K562 (cell line): ENCODE measurements at regions not wholly inside any gene's neighbourhood (a gene's known extent, or its start where the extent isn't known, plus 50 kb on each side); places are given as distances from the start of the nearest gene placed in this dataset.

Experiments
- ATAC-seq: fragments of 200-7000 bp; cut with Tn5 transposase; 3 replicates; pipeline ENCODE4 v1.9.1; 2020; ENCODE audit warnings: moderate library complexity
- BruUV-seq: library from RNA; stranded (reverse); fragments of 400-500 nt; replicated peaks from 2 replicates; lab custom pipeline; 2021; lab: Mats Ljungman, UMichigan
- CTCF ChIA-PET: fragments of 300-600 bp; formaldehyde crosslinking; extraction: SDS; loops from one replicate; lab custom pipeline; 2021; ENCODE audit warnings: low intra/inter-chr PET ratio; lab: Yijun Ruan, JAX
- POLR2A ChIA-PET: fragments of 300-600, 350-650 bp; sonication (Branson Sonifier 250); formaldehyde crosslinking; extraction: SDS; loops from one replicate; lab custom pipeline; 2021; ENCODE audit warnings: antibody characterized with exemption, inconsistent platforms; lab: Yijun Ruan, JAX
- DNase-seq, 4 experiments: peaks; one replicate each; pipeline versions ENCODE4 v3.0.0 to v3.0.0-alpha.2; 2011 to 2018; ENCODE audit warnings: low spot score in 3 of 4, mixed read lengths in 3 of 4; ENCODE audit errors: extremely low read depth in 1 of 4
- FAIRE-seq: peaks from 2 replicates; lab custom pipeline; 2011; peaks lifted over from hg19 to GRCh38; lab: Jason Lieb, UNC
- H2AFZ ChIP-seq: 2 replicates; pipeline ENCODE4 v1.6.0; 2011; ENCODE audit warnings: low read depth, low read length, control low read depth, inconsistent platforms
- H3K27ac ChIP-seq: fragments of 200-600 bp; 3 replicates; pipeline ENCODE4 v1.8.0; 2011; ENCODE audit warnings: low read depth, mild to moderate bottlenecking, control low read depth, inconsistent platforms, low read length, moderate library complexity, mixed read lengths; ENCODE audit errors: extremely low read depth
- H3K27me3 ChIP-seq, 2 experiments: fragments of 300-600 bp in 1 of 2; 2 replicates in 1 of 2; 3 replicates in 1 of 2; pipeline versions ENCODE4 v1.6.0 to v1.8.0; 2011; ENCODE audit warnings: inconsistent platforms in 2 of 2, low read length in 2 of 2, mild to moderate bottlenecking in 1 of 2, mixed read lengths in 1 of 2, moderate library complexity in 1 of 2; ENCODE audit not compliant: control insufficient read depth in 2 of 2, insufficient read depth in 2 of 2
- H3K36me3 ChIP-seq: fragments of 300-600 bp; 3 replicates; pipeline ENCODE4 v1.8.0; 2011; ENCODE audit warnings: mild to moderate bottlenecking, low read length, inconsistent platforms; ENCODE audit not compliant: control insufficient read depth, insufficient read depth
- H3K4me1 ChIP-seq, 2 experiments: fragments of 200-600 bp in 1 of 2; replicated peaks in 1 of 2; 2 replicates in 1 of 2; 3 replicates in 1 of 2; pipeline versions ENCODE4 v1.5.1 to v1.8.0; 2011; ENCODE audit warnings: inconsistent platforms in 2 of 2, low read length in 2 of 2, mild to moderate bottlenecking in 1 of 2, mixed read lengths in 1 of 2, moderate library complexity in 1 of 2; ENCODE audit not compliant: control insufficient read depth in 2 of 2, insufficient read depth in 2 of 2
- H3K4me2 ChIP-seq: 2 replicates; pipeline ENCODE4 v1.6.1; 2011; ENCODE audit warnings: low read length, control low read depth, inconsistent platforms, mixed read lengths; ENCODE audit not compliant: insufficient read depth
- H3K4me3 ChIP-seq: fragments of 200-600 bp; sonication (generic), shearing (Covaris generic); 2 replicates; pipeline ENCODE4 v1.5.1; 2016; ENCODE audit warnings: control low read depth, inconsistent platforms
- H3K79me2 ChIP-seq: fragments of 200-600 bp; 3 replicates; pipeline ENCODE4 v1.8.0; 2011; ENCODE audit warnings: low read length, inconsistent platforms; ENCODE audit not compliant: control insufficient read depth, insufficient read depth
- H3K9ac ChIP-seq, 2 experiments: 2 replicates each; pipeline versions ENCODE4 v1.6.0 to v1.6.1; 2011; ENCODE audit warnings: low read depth in 2 of 2, low read length in 2 of 2, control low read depth in 1 of 2, inconsistent platforms in 1 of 2, mild to moderate bottlenecking in 1 of 2, mixed read lengths in 1 of 2; ENCODE audit not compliant: insufficient read depth in 1 of 2
- H3K9me1 ChIP-seq: one replicate; pipeline ENCODE4 v1.6.0; 2011; ENCODE audit warnings: inconsistent platforms, mild to moderate bottlenecking, low read length, moderate library complexity; ENCODE audit not compliant: control insufficient read depth, insufficient read depth
- H3K9me3 ChIP-seq: replicated peaks from 2 replicates; pipeline ENCODE4 v1.5.1; 2011; ENCODE audit warnings: low read depth, low read length, inconsistent platforms; ENCODE audit not compliant: control insufficient read depth, insufficient read depth
- H4K20me1 ChIP-seq: replicated peaks from 2 replicates; pipeline ENCODE4 v1.6.1; 2011; ENCODE audit warnings: low read length, inconsistent platforms, mixed read lengths; ENCODE audit not compliant: control insufficient read depth, insufficient read depth
- CBX1 ChIP-seq: sonication (generic); IDR thresholded peaks from 2 replicates; pipeline ENCODE4 v1.6.1; 2016; ENCODE audit warnings: antibody characterized with exemption, low read depth, mild to moderate bottlenecking
- EGR1 ChIP-seq: fragments of 450-650 bp; conservative IDR thresholded peaks from 2 replicates; pipeline ENCODE4 v1.6.1; 2017; ENCODE audit warnings: mild to moderate bottlenecking
- GABPB2 ChIP-seq: fragments of 250-450 bp; sonication (Bioruptor Pico); conservative IDR thresholded peaks from 2 replicates; pipeline ENCODE4 v1.5.1; 2021; ENCODE audit warnings: mild to moderate bottlenecking
- KDM1A ChIP-seq, 2 experiments: fragments of 450-650 bp; IDR thresholded peaks; 2 replicates each; pipeline ENCODE4 v1.6.1; 2016; ENCODE audit warnings: mild to moderate bottlenecking in 2 of 2
- PKNOX1 ChIP-seq: fragments of 450-650 bp; IDR thresholded peaks from 2 replicates; pipeline ENCODE4 v1.6.1; 2016
- THRAP3 ChIP-seq: fragments of 450-650 bp; IDR thresholded peaks from 2 replicates; pipeline ENCODE4 v1.6.1; 2016; ENCODE audit warnings: mild to moderate bottlenecking, inconsistent platforms, borderline replicate concordance
- XRCC3 ChIP-seq: fragments of 450-650 bp; IDR thresholded peaks from 2 replicates; pipeline ENCODE4 v1.6.1; 2017; ENCODE audit warnings: mild to moderate bottlenecking, moderate library complexity
- ZMIZ1 ChIP-seq, 2 experiments: fragments of 150-350 bp in 1 of 2; IDR thresholded peaks; 2 replicates each; pipeline ENCODE4 v1.6.1; 2012 to 2016; ENCODE audit warnings: low read depth in 2 of 2, low read length in 2 of 2, mild to moderate bottlenecking in 1 of 2, moderate library complexity in 1 of 2
- ZNF184 ChIP-seq: sonication (generic); formaldehyde crosslinking; IDR thresholded peaks from 2 replicates; pipeline ENCODE4 v1.5.0; 2020; ENCODE audit warnings: missing genetic modification reagents
- ZNF274 ChIP-seq: IDR thresholded peaks from 2 replicates; pipeline ENCODE4 v1.6.1; 2011; ENCODE audit warnings: low read depth, mild to moderate bottlenecking, low read length, moderate library complexity, borderline replicate concordance
- ZNF644 ChIP-seq: fragments of 200-800 bp; sonication (Bioruptor generic); IDR thresholded peaks from 2 replicates; pipeline ENCODE4 v1.6.1; 2016; ENCODE audit warnings: low read depth, missing genetic modification characterization, missing compliant biosample characterization
- ZNF717 ChIP-seq: fragments of 250-450 bp; sonication (Bioruptor Pico); IDR thresholded peaks from 2 replicates; pipeline ENCODE4 v1.5.0; 2021
- ZNF740 ChIP-seq, 3 experiments: fragments of 200-800 bp in 1 of 3; sonication (Bioruptor generic) in 1 of 3; sonication (generic) in 1 of 3; formaldehyde crosslinking in 1 of 3; IDR thresholded peaks; 2 replicates each; pipeline versions ENCODE4 v1.6.1 to v1.8.0; 2016 to 2022; ENCODE audit warnings: mild to moderate bottlenecking in 2 of 3, missing compliant biosample characterization in 2 of 3, missing genetic modification characterization in 2 of 3, missing genetic modification reagents in 1 of 3
- WGBS: fragments of 100-300 bp; shearing (Covaris generic); methylation state at CpG from one replicate; pipeline ENCODE4 v1.1.6; 2016; ENCODE audit warnings: low coverage, mixed read lengths; ENCODE audit not compliant: insufficient coverage; ENCODE audit errors: missing lambda C conversion rate; 5-methylcytosine and 5-hydroxymethylcytosine counted together
- in situ Hi-C: fragments of 300-500 bp; cut with MboI; formaldehyde crosslinking; loops from 4 replicates; pipeline ENCODE4 v1.15.0; 2018; ENCODE audit warnings: inconsistent platforms, mixed read lengths
- intact Hi-C: fragments of 100-400 bp; cut with micrococcal nuclease; formaldehyde crosslinking; loops from 2 replicates; pipeline ENCODE4 v1.14.2; 2022
- TF ChIP-seq, protein P1 (sequence below): sonication (generic); formaldehyde crosslinking; IDR thresholded peaks from 2 replicates; pipeline ENCODE4 v1.8.1; 2023; ENCODE audit warnings: mild to moderate bottlenecking, missing genetic modification reagents
- TF ChIP-seq, protein P2 (sequence below): sonication (generic); formaldehyde crosslinking; IDR thresholded peaks from 2 replicates; pipeline ENCODE4 v1.8.1; 2022; ENCODE audit warnings: missing genetic modification reagents

GRCh38 chrX:99415470-99415869, 994.6 kb downstream of the PCDH19 start (continued):
- TF ChIP-seq KDM1A (IDR thresholded peaks at IDR 0.05) (no peak), ZNF644 (tag) (no peak), PKNOX1 (no peak), THRAP3 (no peak)

DNA sequence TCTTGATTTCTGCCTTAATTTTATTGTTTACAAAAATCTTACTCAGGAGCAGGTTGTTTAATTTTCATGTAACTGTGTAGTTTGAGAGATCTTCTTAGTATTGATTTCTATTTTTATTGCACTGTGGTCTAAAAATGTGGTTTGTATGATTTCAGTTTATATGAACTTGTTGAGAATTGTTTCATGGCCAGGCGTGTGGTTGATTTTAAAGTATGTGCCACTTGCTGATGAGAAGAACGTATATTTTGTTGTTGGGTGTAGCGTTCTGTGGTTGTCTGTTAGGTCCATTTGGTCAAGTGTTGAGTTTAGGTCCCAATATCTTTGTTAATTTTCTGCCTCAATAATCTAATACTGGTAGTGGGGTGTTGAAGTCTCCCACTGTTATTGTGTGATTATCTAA, 996.8 kb downstream of the PCDH19 start:
- no peak overlapping the region for H3K4me3 ChIP-seq
- DNase-seq = no peak
- no peak overlapping the region for H2AFZ ChIP-seq
- no peaks in the 10 kb centered on the region for H3K27me3 ChIP-seq
- no peak for ATAC-seq
- no peaks in the 10 kb centered on the region for H4K20me1 ChIP-seq
- BruUV-seq = no TSS peak
- in situ Hi-C loops = no loop called here
- no peaks in the 10 kb centered on the region for H3K79me2 ChIP-seq
- no peaks in the 10 kb centered on the region for H3K36me3 ChIP-seq
- ChIA-PET POLR2A (no interaction called here), CTCF (no interaction called here)
- 0% methylated on average over 3 of the region's 3 CpGs for WGBS
- H3K9me1 ChIP-seq = no peaks in the 10 kb centered on the region
- H3K9ac ChIP-seq = no peak overlapping the region
- H3K4me2 ChIP-seq = no peak overlapping the region
- intact Hi-C loops = no loop called here
- no peaks in the 10 kb centered on the region for H3K9me3 ChIP-seq
- H3K4me1 ChIP-seq = no peaks in the 10 kb centered on the region
- no peak for FAIRE-seq
- no peak overlapping the region for H3K27ac ChIP-seq
- no peak for TF ChIP-seq EGR1
- no peak for TF ChIP-seq ZNF740 (CRISPR knock-in tag; IDR thresholded peaks at IDR 0.05)
- TF ChIP-seq ZNF740 (tag; IDR thresholded peaks at IDR 0.05) = no peak
- no peak for TF ChIP-seq GABPB2 (CRISPR knock-in tag)
- TF ChIP-seq, protein P1, sequence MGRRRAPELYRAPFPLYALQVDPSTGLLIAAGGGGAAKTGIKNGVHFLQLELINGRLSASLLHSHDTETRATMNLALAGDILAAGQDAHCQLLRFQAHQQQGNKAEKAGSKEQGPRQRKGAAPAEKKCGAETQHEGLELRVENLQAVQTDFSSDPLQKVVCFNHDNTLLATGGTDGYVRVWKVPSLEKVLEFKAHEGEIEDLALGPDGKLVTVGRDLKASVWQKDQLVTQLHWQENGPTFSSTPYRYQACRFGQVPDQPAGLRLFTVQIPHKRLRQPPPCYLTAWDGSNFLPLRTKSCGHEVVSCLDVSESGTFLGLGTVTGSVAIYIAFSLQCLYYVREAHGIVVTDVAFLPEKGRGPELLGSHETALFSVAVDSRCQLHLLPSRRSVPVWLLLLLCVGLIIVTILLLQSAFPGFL (CRISPR knock-in tag) = no peak
- TF ChIP-seq ZNF717 (CRISPR knock-in tag) = no peak
- no peak for TF ChIP-seq ZNF184 (CRISPR knock-in tag)
- TF ChIP-seq, protein P2, sequence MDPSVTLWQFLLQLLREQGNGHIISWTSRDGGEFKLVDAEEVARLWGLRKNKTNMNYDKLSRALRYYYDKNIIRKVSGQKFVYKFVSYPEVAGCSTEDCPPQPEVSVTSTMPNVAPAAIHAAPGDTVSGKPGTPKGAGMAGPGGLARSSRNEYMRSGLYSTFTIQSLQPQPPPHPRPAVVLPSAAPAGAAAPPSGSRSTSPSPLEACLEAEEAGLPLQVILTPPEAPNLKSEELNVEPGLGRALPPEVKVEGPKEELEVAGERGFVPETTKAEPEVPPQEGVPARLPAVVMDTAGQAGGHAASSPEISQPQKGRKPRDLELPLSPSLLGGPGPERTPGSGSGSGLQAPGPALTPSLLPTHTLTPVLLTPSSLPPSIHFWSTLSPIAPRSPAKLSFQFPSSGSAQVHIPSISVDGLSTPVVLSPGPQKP = no peak
- TF ChIP-seq ZMIZ1 (IDR thresholded peaks at IDR 0.05; ENCODE audit: low read depth in 2 of 2, low read length in 2 of 2) = no peak
- TF ChIP-seq XRCC3 = no peak
- no peak for TF ChIP-seq ZNF274
- TF ChIP-seq CBX1 = no peak
